Fibroblast of pulmonary artery (primary cell): ENCODE measurements at regions not wholly inside any gene's neighbourhood (a gene's known extent, or its start where the extent isn't known, plus 50 kb on each side); places are given as distances from the start of the nearest gene placed in this dataset.

Experiments used
- DNase-seq: peaks from one replicate; pipeline ENCODE4 v3.0.0-alpha.2; 2010; ENCODE audit warnings: low read depth
- H3K4me3 ChIP-seq: replicated peaks from 2 replicates; pipeline ENCODE4 v1.5.1; 2011; ENCODE audit warnings: low read depth, mild to moderate bottlenecking, control low read depth, low read length, moderate library complexity
- TF ChIP-seq, protein P1 (sequence below): IDR thresholded peaks from 2 replicates; pipeline ENCODE4 v1.5.1; 2011; ENCODE audit warnings: mild to moderate bottlenecking, control low read depth, low read length, inconsistent platforms; ENCODE audit errors: missing control alignments

DNA sequence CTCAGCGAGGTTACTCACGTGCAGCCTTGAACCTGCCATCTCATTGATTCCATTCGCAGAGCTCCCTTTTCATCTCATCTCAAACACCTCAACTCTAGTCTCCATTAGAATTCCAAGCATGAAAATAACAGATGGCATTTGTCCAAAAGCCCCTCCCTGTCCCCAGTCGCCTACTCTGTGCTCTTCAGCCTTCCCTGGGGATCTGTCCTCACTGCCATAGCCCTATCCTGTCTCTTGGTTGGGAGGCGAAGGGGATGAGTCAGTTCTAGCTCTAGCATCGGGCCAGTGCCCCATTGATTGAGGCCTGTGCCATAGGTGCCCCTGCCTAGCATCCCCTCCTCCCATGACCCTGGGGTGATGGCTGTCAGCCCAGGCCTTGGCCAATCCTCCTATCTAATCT lies 134.0 kb upstream of the PJA1 start:
- TF ChIP-seq, protein P1, sequence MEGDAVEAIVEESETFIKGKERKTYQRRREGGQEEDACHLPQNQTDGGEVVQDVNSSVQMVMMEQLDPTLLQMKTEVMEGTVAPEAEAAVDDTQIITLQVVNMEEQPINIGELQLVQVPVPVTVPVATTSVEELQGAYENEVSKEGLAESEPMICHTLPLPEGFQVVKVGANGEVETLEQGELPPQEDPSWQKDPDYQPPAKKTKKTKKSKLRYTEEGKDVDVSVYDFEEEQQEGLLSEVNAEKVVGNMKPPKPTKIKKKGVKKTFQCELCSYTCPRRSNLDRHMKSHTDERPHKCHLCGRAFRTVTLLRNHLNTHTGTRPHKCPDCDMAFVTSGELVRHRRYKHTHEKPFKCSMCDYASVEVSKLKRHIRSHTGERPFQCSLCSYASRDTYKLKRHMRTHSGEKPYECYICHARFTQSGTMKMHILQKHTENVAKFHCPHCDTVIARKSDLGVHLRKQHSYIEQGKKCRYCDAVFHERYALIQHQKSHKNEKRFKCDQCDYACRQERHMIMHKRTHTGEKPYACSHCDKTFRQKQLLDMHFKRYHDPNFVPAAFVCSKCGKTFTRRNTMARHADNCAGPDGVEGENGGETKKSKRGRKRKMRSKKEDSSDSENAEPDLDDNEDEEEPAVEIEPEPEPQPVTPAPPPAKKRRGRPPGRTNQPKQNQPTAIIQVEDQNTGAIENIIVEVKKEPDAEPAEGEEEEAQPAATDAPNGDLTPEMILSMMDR = no peak
- DNase-seq = no peak
- H3K4me3 ChIP-seq = no peak overlapping the region

DNA sequence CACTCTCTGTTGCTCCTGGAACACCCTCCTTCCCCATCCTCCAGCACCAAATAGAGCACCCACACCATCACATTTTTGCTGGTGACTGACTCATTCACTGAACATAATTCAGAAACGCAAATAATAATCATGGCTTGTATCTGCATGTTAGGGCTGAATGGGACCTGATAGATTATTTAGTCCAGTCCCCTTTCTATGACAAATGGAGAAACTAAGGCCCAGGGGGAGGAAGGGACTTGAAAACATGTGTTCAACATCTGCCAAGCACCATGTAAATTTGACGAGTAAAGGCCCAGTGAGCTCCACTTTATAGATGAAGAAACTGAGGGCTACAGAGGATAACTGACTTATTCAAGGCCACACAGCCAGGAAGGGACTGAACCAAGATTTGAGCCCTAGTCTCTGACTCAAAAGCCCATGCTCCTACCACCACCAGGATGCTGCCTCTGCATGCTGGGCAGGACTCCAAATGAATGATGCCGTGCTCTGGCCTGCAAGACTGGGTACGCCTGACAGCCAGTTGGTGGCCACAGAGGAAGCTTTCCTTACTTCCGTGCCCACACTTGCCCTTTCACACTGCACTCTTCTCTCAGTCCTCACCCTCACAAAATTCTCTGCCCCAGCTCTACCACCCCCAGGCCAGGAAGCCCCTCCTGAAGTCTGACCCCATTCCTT lies 133.3 kb upstream of the PJA1 start:
- no peak overlapping the region for H3K4me3 ChIP-seq
- peak; percentile 18 for DNase-seq
- TF ChIP-seq, protein P1 = no peak

DNA sequence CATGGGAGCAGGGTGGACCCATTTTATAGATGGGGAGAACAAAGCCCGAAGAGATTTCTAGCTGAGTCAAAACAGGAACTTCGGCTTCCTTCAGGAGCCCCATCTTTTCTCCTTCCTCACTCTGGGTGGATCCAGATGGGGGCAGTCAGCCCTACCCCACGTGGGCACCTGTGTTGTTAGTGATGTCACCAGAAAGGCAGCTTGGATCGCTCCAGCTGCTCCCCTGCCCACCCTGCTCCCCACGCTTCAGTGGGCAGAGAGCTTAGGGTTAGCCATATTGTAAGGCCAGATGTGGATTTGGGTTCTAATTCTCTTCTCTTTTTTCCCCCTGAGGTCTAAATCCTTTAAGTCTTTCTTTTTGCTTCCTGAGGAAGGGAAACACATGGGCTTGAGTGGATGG lies 132.3 kb upstream of the PJA1 start:
- no peak for DNase-seq
- TF ChIP-seq, protein P1 = no peak
- H3K4me3 ChIP-seq = no peak overlapping the region

DNA sequence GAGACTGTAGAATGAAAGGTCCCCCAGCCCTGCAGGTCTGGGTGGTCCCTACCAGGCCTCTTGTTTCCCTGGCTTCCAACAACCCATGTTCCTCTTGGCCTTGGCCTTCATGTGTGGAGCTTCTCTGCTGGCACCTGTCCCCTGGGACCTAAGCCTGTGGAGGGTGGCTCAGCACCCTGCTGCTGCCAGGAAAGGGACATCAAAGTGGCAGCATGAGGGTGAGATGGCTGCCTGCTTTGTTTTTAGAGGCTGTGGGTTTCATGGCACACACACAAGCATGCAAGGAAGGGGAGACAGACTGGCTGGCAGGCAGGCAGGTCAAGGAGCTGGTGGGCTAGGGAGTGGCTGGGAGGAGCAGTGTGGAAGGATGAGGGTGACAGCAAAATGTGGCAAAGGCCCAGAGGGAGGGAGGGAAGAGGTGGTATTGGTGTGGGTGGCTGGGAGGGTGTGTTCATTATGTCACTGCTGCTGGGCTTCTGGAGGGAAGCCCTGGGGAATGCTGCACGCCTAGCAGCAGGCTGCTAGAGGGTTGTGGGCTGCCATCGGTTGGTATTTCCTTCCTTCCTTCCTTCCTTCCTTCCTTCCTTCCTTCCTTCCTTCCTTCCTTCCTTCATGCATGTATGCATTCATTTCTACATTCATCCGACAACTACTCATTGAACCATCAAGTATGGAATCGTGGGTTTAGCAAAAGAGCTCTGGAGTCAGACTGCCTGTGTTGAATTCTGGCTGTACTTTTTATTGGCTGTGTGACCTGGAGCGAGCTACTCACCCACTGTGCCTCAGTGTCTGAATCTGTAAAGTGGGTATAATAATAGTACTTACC lies 128.7 kb upstream of the PJA1 start:
- no peak overlapping the region for H3K4me3 ChIP-seq
- TF ChIP-seq, protein P1 = no peak
- DNase-seq = no peak

DNA sequence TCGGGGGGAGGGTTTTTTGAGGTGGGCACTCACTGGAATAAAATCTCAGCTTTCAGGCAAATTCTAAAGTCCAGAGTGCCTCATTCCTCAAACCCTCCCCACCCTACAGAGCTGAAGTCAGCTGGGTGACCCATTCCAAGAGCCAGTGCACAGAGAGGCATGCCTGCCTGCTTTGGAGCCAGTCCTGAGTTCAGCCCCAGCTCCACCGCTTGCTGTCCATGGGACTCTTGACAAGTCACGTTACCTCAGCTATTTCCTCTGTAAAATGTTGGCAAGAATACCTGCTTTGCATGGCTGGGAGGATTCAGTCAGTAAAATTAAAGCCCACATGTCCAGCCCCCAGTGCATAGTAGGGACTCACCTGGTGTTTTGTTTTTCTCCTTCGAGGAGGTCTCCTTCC lies 125.9 kb upstream of the PJA1 start:
- peak; percentile 20 for DNase-seq
- TF ChIP-seq, protein P1 = no peak
- H3K4me3 ChIP-seq = no peak overlapping the region

DNA sequence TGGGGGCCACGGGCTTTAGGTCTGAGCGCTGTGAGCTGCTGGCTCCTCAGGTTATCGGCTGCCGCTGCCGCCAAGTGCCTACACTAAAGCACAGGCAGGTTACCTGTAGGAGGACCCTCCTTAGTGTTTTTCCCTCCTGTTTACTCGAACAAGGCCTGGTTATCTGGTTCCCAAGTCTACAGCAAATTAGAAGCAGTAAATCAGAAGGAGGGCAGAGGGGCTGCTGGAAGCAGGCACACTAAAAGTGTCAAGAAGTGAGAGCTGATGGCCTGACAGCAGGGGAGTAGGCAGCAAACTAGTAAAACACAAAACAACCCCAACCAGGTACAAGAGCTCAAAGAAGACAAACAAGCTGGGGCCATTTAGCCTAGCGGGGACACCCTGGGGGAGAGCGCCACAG lies 125.0 kb upstream of the PJA1 start:
- TF ChIP-seq, protein P1 = no peak
- DNase-seq = no peak
- H3K4me3 ChIP-seq = no peak overlapping the region
